Left renal pelvis (tissue), 4 donors: ENCODE measurements at regions not wholly inside any gene's neighbourhood (a gene's known extent, or its start where the extent isn't known, plus 50 kb on each side); places are given as distances from the start of the nearest gene placed in this dataset.
"Not testable (repeated sequence)": the region's sequence is repeated elsewhere in the genome, so short reads cannot be mapped to it uniquely, and the experiment has no call there.

ENCODE experiments used
- DNase-seq, 4 donors: peaks; one replicate each; pipeline ENCODE4 v3.0.0-alpha.2; 2013; ENCODE audit warnings: low read depth in 4 of 4, low spot score in 3 of 4

- no peak for DNase-seq
Observed at GRCh38 chr3:139131951-139132350, 87.3 kb upstream of the PRR23C start.

DNA sequence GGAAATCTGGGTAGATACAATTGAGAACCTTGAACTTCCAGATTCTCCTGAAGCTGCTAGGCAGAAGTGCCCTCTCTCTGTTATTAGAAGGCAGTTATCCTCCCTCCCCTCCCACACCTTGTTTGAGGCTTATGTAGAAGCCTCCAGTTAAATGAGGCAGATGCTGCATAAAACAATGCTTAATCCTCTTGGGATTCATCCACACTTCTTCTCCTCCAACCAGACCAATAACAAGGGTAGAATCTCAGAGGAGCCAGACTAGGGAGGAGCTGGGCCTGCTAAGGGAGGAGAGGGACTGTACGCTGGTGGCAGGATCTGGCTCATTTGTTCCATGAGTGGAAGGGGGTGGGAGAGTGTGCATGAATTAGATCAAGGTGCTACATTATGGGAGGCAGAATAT, 88.3 kb upstream of the PRR23C start:
- DNase-seq, result no peak

GRCh38 chr3:139134678-139135372, 90.1 kb upstream of the PRR23C start:
- DNase-seq, result no peak

GRCh38 chr3:139135657-139136056, 91.0 kb upstream of the PRR23C start:
- no peak for DNase-seq

DNA sequence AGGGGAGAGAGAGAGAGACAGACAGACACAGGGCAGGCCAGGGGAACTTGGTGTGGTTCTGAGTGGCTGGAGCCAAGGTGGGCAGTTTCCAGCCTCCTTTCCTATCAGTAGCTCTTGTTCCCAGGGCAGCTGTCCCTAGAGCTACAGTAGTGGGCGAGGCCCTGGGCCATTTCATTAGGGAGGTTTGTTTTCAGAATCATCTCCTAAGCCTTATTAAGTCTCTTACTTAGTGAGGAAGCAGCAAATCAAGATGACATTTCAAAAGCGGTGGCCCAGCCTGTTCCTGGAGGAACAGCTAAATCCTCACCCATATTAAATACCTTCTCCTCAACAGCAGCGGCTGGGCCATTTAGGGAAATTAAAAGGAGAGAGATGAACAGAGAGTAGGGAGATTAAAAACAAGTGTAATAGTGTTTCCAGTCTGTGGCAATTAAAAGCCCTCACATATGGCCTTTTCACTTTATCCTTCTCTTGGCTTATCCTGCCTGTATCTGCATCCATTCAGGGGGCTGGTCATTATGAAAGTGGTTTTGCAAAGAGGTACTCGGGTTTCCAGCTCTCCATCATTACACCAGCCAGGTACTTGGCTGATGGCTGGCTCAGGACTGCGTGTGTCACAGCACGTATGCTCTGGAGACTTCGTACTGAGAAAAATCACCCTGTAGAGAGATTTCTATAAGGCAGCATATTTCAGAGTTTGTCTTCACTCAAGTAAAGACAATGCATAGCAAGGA, 91.9 kb upstream of the PRR23C start:
- DNase-seq, result no peak

DNA sequence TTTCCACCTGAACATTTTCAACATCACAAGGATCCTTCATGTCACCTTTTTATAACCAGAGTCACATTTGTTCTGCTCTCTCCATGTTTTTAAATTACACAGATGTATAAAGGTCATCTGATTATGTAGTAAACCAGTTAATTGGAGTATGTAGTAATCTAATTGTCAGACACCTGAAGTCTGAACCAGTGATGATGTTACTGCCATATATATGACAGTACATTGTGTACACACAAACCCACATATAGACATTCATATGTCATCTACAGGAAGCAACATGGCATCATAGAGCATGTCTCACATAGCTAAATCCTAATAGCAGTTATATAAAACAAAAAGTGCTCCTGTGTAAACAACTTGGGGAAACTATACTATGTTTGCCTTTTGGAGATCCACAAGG, 95.9 kb upstream of the PRR23C start:
- DNase-seq, result no peak

DNA sequence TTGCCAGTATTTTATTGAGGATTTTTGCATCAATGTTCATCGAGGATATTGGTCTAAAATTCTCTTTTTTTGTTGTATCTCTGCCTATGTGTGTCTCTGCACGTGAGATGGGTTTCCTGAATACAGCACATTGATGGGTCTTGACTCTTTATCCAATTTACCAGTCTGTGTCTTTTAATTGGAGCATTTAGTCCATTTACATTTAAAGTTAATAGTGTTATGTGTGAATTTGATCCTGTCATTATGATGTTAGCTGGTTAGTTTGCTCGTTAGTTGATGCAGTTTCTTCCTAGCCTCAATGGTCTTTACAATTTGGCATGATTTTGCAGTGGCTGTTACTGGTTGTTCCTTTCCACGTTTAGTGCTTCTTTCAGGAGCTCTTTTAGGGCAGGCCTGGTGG, 101.3 kb upstream of the PRR23C start:
- not testable (repeated sequence) for DNase-seq

- no peak for DNase-seq
Observed at GRCh38 chr3:139151530-139151929, 106.8 kb upstream of the PRR23C start.

GRCh38 chr3:139153434-139153833, 108.7 kb upstream of the PRR23C start:
- not testable (repeated sequence) for DNase-seq

DNA sequence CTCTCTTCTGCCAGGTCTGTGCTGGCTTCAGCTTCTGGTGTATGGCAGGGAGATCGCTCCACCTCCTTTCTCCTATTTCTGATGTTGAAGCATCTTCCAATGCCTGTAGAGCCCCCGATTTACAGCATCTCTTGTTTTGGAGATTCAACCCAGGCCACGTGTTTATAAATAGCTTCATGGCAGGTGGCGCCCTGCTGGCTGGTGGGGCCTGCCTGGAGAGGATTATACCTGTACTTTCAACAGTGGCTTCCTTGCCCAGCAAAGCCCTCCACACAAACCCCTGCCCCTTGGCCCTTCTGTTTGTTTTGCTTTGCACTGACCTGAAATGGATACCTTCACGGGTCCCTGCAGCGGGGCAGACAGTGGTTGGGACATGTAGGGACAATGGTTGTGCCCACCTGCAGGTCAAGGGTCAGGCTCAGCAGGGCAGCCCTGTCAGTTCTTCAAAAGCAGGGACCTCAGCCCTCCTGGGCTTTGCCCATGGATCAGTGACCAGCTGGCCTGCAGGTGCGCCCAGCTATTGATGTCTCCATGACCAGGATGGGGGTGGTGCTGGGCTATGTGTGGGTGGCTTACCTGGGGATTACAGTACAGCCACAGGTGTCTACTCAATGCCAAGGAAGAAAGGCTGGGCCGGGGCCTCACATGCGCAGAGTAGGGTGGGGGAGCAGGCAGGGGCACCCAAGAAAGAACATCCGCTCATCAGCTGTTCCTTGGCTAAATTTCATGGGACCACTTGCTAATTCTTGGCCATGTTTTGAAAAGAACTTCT, 112.7 kb upstream of the PRR23C start:
- DNase-seq, result no peak

DNA sequence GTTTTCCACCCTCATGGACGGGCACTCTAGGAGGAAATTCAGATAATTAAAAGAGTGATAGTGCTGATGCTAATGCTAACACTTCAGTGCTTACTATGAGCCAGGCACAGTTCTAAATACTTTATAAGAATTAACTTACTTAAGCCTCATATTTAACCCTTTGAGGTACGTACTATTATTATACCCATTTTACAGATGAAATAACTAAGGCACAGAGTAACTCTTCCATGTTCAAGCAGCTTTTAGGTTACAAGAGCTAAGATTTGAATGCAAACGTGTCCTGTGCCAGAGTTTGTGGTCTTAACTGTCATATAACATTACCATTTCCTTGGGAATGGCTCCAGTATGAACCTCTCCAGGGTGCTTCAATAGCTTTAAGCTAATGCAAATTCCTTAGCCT, 114.7 kb upstream of the PRR23C start:
- DNase-seq, result no peak

- peak in 1 of 4 donors; percentile 12 for DNase-seq
Observed at GRCh38 chr3:139173372-139174108, 128.8 kb upstream of the PRR23C start.

- no peak for DNase-seq
Observed at GRCh38 chr3:139180489-139180888, 135.8 kb upstream of the PRR23C start.

DNA sequence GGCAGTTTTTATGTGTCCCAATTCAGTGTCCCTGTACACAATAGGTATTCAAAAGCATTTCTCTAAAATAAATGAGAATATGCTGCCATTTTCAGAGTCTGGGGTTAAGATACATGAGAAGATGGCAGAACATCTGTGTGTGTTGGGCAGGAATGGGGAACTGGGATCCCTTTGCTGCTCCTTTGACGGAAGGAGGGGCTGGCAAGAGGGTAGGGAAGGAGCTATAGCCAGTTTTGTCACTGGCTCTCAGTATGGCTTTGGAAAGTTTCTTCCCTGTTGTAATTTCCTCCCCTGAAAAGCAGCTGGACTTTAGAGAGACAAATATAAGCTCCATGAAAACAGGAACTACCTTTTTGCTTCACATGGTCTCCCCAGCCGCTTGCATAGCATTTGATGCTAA, 137.5 kb upstream of the PRR23C start:
- no peak for DNase-seq

- DNase-seq, result no peak
Observed at GRCh38 chr3:139182598-139182997, 137.9 kb upstream of the PRR23C start.

GRCh38 chr3:139185527-139185926, 140.8 kb upstream of the PRR23C start:
- DNase-seq, result no peak

DNA sequence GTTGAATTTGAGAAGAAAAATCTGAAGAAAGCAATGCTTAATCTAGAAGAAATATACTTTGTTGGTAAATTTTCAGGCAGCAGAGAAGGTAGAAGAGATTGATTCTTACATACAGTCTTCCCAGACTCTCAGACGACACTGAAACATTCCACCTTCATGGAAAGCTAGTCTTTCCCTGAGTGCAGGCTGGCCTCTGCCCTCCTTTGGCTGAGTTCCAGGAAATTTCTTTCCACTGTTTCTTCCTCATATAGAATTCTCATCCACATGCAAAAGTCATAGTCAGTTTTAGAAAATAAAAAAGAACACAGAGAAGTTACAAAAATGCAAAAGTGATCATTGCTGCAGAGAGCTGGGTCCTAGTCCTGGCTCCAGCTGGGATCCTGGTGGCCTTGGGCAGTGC, 142.5 kb upstream of the PRR23C start:
- no peak for DNase-seq

GRCh38 chr3:139187648-139188047, 143.0 kb upstream of the PRR23C start:
- no peak for DNase-seq

DNA sequence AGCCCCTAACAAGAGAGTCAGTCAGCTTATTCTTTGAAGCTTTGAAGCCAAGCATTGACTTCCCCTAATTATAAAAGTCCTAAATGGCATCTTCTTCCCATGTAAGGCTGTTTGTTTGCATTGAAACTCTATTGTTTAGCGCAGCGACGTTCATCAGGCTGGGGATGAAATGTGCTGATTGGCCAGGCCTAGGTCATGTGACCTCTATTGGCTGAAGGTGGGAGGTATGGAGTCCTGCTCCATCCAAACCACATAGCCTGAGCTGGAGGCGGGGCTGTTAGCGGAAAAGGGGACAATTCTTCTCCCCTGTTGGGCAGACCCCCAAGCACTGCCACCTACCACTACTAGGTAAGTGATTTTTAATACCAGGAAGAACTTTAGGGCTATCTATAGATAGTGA, 145.3 kb upstream of the PRR23C start:
- no peak for DNase-seq

GRCh38 chr3:139194421-139194820, 149.4 kb upstream of the MRPS22 start:
- DNase-seq, result not testable (repeated sequence)

- not testable (repeated sequence) for DNase-seq
Observed at GRCh38 chr3:139196146-139196545, 147.7 kb upstream of the MRPS22 start.
